Activated naive CD8-positive, alpha-beta T cell treated with anti-CD3 and anti-CD28 coated beads for 36 hours (primary cell): ENCODE measurements at regions not wholly inside any gene's neighbourhood (a gene's known extent, or its start where the extent isn't known, plus 50 kb on each side); places are given as distances from the start of the nearest gene placed in this dataset.

Experiments used
- DNase-seq: peaks from one replicate; pipeline ENCODE4 v3.0.0; 2021
- H3K27ac Mint-ChIP-seq: one replicate; pipeline ENCODE4 v1.8.0; 2022; ENCODE audit warnings: mild to moderate bottlenecking, moderate library complexity, mixed read lengths
- H3K27me3 Mint-ChIP-seq: one replicate; pipeline ENCODE4 v1.8.0; 2022; ENCODE audit warnings: mild to moderate bottlenecking, mixed read lengths
- H3K36me3 Mint-ChIP-seq: one replicate; pipeline ENCODE4 v1.8.0; 2021; ENCODE audit warnings: mild to moderate bottlenecking, mixed read lengths
- H3K4me1 Mint-ChIP-seq: one replicate; pipeline ENCODE4 v1.8.0; 2021; ENCODE audit warnings: mixed read lengths
- H3K4me3 Mint-ChIP-seq: one replicate; pipeline ENCODE4 v1.8.0; 2022; ENCODE audit warnings: mild to moderate bottlenecking, moderate library complexity, mixed read lengths
- H3K9me3 Mint-ChIP-seq: one replicate; pipeline ENCODE4 v1.8.0; 2022; ENCODE audit warnings: mixed read lengths

DNA sequence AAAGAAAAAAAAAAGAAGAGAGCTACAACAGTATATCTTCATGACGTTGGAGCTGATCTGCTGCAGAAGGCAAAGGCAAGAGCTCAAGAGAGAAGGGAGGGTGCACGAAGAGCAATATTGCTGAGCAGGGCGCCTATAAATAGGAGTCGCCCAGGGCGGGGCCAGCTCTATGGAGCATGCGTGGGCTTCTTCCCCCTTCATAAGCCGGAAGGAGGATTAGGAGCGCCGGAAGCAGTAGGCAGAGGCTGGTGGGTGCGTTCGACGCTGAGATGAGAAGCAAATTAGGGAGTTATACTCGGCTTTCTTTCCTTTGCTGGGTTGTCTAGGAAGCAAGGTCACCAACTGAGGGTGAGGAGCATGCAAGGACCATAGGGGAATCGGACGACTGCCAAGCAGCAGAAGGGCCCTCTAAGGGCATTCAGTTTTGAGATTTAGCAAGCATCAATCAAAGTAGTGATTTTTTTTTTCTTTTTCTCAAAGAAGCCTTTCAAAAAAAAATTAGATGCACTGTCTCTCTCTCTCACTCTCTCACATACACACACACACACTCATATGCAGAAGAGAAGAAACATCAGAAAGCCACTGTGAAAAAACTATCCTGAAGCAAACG lies 496.7 kb downstream of the ENC1 start:
- Mint-ChIP-seq H3K27ac (no peak overlapping the region), H3K27me3 (peaks cover 11% of the 10 kb centered on the region)

DNA sequence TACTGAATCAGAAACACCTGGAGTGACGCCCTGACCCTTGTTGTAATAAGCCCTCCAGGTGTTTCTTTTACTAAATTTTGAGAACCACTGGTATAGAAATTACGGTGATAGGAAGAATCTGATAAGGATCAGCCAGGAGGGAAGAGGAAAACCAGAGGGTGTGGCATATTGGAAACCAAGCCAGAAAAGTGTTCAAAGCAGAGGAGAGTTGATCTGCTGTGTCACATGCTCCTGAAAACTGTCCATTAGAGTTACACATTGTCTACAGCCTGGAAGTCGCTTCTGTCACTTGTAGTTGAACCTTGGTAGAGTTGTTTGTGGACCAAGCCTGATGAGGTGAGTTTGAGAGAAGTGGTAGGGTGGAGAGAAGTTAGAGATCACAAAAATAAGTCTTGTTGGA lies 497.4 kb downstream of the ENC1 start:
- DNase-seq = no peak

More for the DNA sequence above, 496.7 kb downstream of the ENC1 start:
- Mint-ChIP-seq H3K9me3 (no peaks in the 10 kb centered on the region), H3K4me3 (no peak overlapping the region), H3K36me3 (no peaks in the 10 kb centered on the region), H3K4me1 (no peaks in the 10 kb centered on the region)
- no peak for DNase-seq

DNA sequence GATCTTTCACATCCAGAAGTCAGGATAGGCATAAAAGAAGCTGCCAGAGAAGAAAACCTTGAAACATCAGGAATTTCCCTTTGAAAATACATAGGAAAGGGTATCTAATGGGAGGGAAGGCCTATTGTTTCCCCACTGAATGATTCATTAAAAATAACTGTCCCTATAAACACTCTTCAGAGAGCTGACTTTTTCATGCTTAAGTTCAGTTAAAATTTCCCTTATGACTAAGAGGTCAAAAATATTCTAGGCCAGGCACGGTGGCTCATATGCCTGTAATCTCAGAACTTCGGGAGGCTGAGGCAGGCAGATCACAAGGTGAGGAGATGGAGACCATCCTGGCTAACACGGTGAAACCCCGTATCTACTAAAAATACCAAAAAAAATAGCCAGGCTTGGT lies 499.5 kb downstream of the ENC1 start:
- Mint-ChIP-seq H3K27me3 (peaks cover 14% of the 10 kb centered on the region), H3K4me3 (no peak overlapping the region), H3K4me1 (no peaks in the 10 kb centered on the region), H3K36me3 (no peaks in the 10 kb centered on the region), H3K9me3 (no peaks in the 10 kb centered on the region), H3K27ac (no peak overlapping the region)
- no peak for DNase-seq

More for the DNA sequence above, 497.4 kb downstream of the ENC1 start:
- Mint-ChIP-seq H3K36me3 (no peaks in the 10 kb centered on the region), H3K9me3 (no peaks in the 10 kb centered on the region), H3K4me1 (no peaks in the 10 kb centered on the region), H3K27ac (no peak overlapping the region), H3K27me3 (peaks cover 11% of the 10 kb centered on the region), H3K4me3 (no peak overlapping the region)

DNA sequence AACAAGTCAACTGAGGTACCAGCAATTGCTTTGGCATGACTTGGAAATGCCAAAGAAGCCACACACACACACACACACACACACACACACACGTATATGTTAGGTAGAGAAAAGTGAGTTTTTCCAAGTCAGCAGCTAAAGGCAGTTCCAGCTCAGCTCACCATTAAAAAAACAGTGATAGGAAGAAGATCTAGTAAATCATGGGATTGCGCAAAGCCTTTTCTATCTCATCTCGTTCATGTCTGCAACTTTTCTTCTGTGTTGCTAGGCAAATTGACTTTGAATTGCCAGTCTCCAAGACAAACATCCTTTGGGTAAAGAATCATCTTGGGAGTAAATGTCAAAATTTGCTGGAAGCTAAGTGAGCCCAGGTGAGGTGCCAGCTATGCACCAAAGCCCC lies 500.1 kb downstream of the ENC1 start:
- Mint-ChIP-seq H3K27me3 (peaks cover 14% of the 10 kb centered on the region), H3K9me3 (no peaks in the 10 kb centered on the region), H3K4me3 (no peak overlapping the region), H3K27ac (no peak overlapping the region), H3K36me3 (no peaks in the 10 kb centered on the region), H3K4me1 (no peaks in the 10 kb centered on the region)
- DNase-seq = no peak

DNA sequence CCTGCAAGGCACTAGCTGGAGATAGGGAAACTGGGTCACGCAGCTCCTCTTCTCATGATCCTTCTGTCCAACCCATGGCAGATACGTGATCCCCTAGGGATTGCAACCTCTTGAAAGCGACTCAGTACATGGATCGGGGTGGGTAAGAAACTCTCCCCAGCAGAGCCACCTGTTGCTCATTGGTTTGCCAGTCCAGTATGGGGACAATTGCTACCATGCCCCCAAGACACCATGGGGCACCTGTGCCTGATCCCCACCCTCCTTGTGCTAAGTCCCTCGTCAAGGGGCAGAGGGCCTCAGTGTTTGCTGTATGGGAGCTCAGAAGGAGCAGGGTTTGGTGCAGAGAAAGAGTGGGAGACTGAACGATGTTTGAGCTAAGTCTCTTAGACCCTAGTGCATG lies 500.9 kb downstream of the ENC1 start:
- Mint-ChIP-seq H3K27me3 (peaks cover 14% of the 10 kb centered on the region), H3K4me1 (no peaks in the 10 kb centered on the region), H3K9me3 (no peaks in the 10 kb centered on the region), H3K4me3 (no peak overlapping the region), H3K27ac (no peak overlapping the region), H3K36me3 (no peaks in the 10 kb centered on the region)
- no peak for DNase-seq

DNA sequence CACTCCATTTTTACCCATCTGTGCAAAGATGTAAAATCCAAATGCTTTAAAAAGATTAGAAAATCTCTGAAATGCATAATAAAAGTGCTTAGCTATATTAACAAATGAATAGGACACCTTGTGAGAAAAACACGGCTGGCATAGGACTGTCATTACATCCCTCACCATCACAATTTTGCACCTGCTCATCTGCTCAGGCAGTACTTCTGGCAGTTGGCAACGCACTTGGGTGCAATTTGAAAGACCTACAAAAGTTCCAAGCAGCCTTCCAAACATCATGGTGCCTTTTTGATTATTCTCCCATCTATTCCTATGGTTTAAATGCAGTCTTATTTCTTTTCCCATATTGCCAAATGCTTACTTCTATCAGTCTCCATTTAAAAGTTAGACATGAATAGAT lies 501.8 kb downstream of the ENC1 start:
- H3K4me1 Mint-ChIP-seq = no peaks in the 10 kb centered on the region
- H3K36me3 Mint-ChIP-seq = no peaks in the 10 kb centered on the region
- no peaks in the 10 kb centered on the region for H3K9me3 Mint-ChIP-seq
- H3K27me3 Mint-ChIP-seq = peaks cover 14% of the 10 kb centered on the region
- no peak for DNase-seq
- H3K27ac Mint-ChIP-seq = no peak overlapping the region
- no peak overlapping the region for H3K4me3 Mint-ChIP-seq

DNA sequence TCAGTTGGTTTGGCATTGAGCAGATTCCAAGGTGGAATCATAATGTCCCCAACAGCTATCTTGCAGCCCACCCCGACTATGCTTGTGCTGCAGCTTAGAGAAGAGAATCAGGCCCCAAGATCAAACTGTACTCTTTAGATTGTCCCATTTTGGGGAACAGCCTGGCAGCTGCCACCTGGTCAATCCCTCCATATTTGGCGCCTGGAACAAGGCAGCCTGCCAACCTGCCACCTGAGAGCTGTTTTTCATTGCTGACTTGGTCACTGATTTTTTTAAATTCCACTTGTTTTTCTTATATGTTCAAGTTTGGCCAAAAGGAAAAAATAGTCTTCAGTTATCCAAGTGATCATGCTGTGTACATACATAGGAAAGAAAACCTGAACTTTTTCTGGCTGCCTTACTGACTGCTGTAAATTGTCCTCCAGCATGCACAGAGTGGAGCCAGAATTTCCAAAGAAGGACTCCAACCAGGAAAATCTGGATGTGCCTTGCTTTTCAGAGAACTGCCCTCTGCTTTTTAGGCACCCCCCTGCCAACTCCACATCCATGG lies 504.2 kb downstream of the ENC1 start:
- DNase-seq = no peak
- Mint-ChIP-seq H3K27ac (no peak overlapping the region), H3K4me3 (no peak overlapping the region), H3K4me1 (no peaks in the 10 kb centered on the region), H3K9me3 (no peaks in the 10 kb centered on the region), H3K27me3 (peaks cover 7% of the 10 kb centered on the region), H3K36me3 (no peaks in the 10 kb centered on the region)

DNA sequence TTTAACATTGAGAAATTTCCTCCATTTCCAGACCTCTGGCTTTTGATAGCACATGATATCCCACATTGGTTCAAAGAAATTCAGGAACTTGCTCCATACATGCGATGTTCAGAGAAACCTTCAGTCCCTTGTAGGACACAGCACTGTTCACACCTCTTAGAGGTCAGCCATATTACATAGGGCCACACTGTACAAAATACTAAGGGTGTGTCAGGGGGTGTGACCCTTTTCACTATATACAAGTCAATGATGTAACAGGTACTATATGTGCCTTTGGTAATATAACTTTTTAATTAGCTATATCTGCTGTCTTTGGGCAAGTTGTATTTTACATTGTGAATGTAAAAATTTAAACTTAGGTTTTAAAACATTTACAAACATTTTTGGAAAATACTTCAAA lies 505.5 kb downstream of the ENC1 start:
- no peaks in the 10 kb centered on the region for H3K36me3 Mint-ChIP-seq
- DNase-seq = no peak
- H3K4me3 Mint-ChIP-seq = no peak overlapping the region
- H3K9me3 Mint-ChIP-seq = no peaks in the 10 kb centered on the region
- no peak overlapping the region for H3K27ac Mint-ChIP-seq
- no peaks in the 10 kb centered on the region for H3K4me1 Mint-ChIP-seq
- H3K27me3 Mint-ChIP-seq = peaks cover 3% of the 10 kb centered on the region

DNA sequence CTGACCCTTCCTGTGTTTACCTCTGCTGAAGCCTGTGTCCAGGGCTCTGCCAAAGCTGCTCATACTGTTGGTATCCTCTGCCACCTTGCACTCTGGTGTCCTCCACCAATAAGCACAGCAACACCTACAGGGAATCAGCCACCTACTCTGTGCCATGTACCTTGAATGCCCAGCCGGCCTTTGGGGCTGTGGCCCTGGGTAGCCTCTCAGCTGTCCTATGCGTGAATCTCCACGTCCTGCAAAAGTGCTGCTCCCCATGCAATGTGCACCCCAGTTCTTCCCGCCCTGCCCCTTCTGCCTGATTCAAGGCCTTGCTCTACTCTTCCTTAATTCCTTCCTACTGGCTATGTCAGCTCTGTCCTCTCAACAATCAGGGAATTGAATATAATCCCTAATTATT lies 506.5 kb downstream of the ARHGEF28 start:
- Mint-ChIP-seq H3K9me3 (no peaks in the 10 kb centered on the region), H3K36me3 (no peaks in the 10 kb centered on the region), H3K27me3 (peaks cover 5% of the 10 kb centered on the region), H3K4me1 (no peaks in the 10 kb centered on the region), H3K4me3 (no peak overlapping the region), H3K27ac (no peak overlapping the region)
- DNase-seq = no peak

DNA sequence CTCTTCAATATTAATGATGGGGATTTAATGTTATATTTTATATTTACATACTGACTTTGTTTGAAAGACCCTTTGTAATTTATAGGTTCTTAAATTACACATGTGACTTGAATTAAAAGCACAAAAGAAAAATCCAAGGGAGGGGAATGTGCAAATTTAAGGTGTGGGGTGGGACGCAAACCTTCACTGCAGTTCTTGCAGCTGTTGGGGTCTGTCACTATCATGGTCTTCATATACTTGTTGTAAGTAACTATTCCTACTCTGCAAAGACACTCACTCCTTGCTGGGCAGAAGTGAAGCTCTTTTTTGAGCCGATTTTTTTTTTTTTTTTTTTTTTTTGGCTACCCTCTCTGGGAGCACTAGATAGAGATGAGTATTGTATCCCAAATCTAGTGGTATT lies 505.3 kb downstream of the ARHGEF28 start:
- DNase-seq = no peak
- Mint-ChIP-seq H3K36me3 (no peaks in the 10 kb centered on the region), H3K4me3 (no peak overlapping the region), H3K4me1 (no peaks in the 10 kb centered on the region), H3K9me3 (no peaks in the 10 kb centered on the region), H3K27ac (no peak overlapping the region), H3K27me3 (peaks cover 5% of the 10 kb centered on the region)

DNA sequence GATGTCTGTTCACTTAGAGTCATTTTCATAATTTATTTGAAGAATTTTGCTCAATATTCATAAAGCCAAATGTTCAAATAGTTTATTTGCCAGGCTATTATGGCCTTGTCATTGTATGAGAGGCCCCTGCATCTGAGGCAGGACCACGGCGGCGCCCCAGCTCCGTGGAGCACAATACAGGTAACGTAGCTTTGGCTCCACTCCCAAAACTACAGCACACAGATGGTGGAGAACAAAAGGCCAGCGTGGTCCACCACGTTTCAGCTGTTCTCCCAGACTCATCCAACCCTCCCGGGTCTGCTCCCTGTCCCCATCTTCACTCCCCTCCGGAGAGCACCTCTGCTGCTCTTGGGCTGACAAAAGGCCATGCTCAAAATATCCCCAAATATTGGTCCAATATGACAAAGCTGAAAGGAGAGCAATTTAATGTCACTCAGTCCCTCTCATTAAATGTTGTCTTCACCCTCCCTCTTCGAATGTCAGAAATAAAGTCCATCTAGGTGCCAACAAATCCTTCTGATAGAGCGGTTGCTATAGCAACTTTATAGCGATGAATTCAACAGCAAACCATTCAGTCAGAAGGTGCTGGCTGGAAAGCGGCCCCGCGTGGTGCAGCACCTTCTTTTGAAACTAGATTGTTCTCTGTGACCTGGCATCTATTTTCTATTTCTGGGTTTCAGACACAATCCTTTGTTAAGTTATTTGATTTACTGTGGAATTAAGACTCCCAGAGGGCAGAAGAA lies 504.3 kb downstream of the ARHGEF28 start:
- H3K4me3 Mint-ChIP-seq = no peak overlapping the region
- peaks cover 5% of the 10 kb centered on the region for H3K27me3 Mint-ChIP-seq
- no peak overlapping the region for H3K27ac Mint-ChIP-seq
- H3K4me1 Mint-ChIP-seq = no peaks in the 10 kb centered on the region
- no peaks in the 10 kb centered on the region for H3K36me3 Mint-ChIP-seq
- no peak for DNase-seq
- H3K9me3 Mint-ChIP-seq = no peaks in the 10 kb centered on the region

DNA sequence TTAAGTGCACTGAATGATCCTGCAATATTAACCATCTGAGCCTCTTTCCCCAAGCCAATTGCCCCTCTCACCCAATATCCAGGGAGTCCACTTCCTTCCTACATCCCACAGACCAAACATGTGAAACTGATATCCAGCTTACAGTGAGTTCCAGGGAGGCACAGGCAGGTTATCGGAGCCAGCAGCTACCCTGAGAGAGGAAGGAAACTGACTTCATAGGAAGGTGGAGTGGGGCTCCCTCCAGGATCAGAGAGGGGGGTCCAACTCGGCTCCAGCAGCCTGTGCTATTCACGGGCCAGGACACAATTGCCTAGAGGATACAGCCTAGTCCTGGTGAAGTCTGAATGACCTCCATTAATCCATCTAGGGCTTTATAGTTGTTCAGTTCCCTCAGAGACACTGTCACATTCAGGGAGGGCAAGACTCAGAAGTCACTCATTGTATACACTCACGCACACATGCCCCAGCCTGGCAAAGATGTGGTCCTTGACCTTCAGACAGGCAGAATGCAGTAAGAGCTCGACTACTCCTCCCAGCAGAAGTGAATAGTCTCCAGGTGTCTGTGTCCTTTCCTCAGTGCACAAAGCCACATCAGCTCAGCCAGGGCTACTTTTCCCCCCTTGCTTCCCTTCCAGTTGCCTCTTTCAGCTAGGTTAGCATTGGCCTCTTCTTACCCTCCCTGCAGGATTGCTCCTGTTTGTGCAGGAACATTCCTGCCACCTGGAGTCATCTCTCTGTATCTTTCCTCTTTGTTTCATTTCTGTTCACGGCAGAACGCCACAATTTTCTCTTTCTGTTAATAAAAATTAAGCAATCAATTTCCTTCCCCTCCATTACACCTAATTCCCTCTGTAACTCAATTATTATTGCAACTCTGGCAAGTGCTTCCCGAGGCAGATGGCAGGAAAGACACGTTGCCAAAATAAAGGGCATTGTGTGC lies 501.7 kb downstream of the ARHGEF28 start:
- Mint-ChIP-seq H3K36me3 (no peaks in the 10 kb centered on the region), H3K27me3 (peaks cover 5% of the 10 kb centered on the region), H3K4me1 (no peaks in the 10 kb centered on the region), H3K9me3 (no peaks in the 10 kb centered on the region), H3K4me3 (no peak overlapping the region), H3K27ac (no peak overlapping the region)
- DNase-seq = no peak

DNA sequence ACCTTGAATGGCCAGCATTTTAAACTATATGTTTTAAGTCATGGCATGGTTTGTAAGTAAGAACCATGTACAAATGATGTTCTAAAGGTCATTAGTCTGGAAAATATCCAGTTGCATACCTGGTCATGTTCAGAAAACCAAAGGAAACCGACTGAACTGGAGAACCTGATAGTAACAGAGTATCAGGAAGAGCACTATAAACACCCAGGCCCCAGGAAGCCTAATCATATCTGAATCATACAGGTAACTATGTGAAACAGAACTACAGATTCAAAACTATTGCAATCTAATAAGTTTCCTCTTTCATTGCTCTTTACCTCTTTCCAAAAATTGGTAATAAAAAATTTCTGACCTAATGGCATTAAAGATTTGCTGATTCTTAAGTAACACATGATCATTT lies 500.3 kb downstream of the ARHGEF28 start:
- Mint-ChIP-seq H3K36me3 (no peaks in the 10 kb centered on the region), H3K9me3 (no peaks in the 10 kb centered on the region), H3K4me3 (no peak overlapping the region), H3K27me3 (peaks cover 8% of the 10 kb centered on the region), H3K4me1 (no peaks in the 10 kb centered on the region), H3K27ac (no peak overlapping the region)
- no peak for DNase-seq

DNA sequence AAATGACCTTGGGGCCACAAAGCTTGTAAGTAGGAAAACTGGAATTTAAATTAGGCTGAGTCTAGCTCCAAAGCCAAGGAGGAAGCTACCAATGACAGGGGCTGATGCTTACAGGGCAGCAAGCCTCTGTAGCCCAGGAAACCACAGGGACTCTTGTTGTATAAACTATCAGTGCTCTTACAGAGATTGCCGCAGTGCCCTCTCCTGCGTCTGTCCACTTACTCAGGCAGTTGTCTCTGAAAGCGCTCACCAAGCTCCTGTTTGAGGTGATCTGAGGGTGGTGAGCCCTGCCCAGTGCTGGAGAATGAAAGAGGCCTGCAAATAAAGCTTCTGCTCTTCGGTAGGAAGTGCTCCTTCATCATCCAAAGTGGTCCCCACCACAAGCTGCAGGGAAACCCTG lies 498.8 kb downstream of the ARHGEF28 start:
- H3K4me1 Mint-ChIP-seq = no peaks in the 10 kb centered on the region
- DNase-seq = no peak
- no peaks in the 10 kb centered on the region for H3K9me3 Mint-ChIP-seq
- H3K4me3 Mint-ChIP-seq = no peak overlapping the region
- no peaks in the 10 kb centered on the region for H3K36me3 Mint-ChIP-seq
- H3K27me3 Mint-ChIP-seq = peaks cover 8% of the 10 kb centered on the region
- no peak overlapping the region for H3K27ac Mint-ChIP-seq

DNA sequence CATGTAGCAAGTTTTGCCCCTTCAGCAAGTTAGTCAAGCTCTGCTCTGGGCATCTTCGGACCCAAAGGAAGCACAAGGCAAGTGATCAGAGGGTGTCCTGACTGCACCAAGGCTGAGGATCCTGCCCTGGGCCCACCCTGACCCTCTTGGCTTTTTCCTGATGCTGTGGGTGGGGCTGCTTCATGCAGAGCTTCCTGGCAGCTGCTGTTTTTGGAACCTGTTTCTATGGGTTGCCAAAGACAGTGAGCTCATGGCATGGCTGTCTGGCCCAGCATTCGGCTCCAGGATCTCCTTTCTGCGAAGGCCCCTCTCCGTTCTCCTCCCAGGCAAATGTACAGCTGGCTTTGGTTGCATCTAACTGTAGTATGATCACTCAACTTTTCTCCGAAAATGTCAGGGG lies 497.9 kb downstream of the ARHGEF28 start:
- Mint-ChIP-seq H3K27me3 (peaks cover 8% of the 10 kb centered on the region), H3K4me1 (no peaks in the 10 kb centered on the region), H3K36me3 (no peaks in the 10 kb centered on the region), H3K9me3 (no peaks in the 10 kb centered on the region), H3K4me3 (no peak overlapping the region), H3K27ac (no peak overlapping the region)
- no peak for DNase-seq
